ENCODE measurements at regions not wholly inside any gene's neighbourhood (a gene's known extent, or its start where the extent isn't known, plus 50 kb on each side); places are given as distances from the start of the nearest gene placed in this dataset.

DNA sequence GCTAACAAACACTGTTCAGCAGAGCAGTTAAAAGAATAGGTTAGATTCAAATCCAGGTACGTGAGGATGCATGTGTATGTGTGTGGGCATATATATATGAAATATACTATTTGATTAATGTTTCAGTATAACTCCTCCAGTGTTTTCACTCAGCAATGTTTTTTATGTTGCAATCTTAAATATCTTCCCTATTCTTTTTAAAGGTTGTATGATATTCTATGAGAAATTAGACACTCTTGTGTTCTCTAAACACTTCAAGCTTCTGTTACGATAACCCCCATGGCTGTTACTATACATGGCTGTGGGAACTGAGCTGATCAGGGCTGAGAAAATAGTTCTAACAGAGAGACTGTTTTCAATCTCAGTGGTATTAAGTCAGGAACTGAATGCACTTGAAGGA, 421.0 kb downstream of the CBLN4 start:
- POLR2A ChIA-PET: no interaction called here
- CTCF ChIA-PET: no interaction called here
- DNase-seq (ENCODE audit: low read depth, low spot score): no peak

DNA sequence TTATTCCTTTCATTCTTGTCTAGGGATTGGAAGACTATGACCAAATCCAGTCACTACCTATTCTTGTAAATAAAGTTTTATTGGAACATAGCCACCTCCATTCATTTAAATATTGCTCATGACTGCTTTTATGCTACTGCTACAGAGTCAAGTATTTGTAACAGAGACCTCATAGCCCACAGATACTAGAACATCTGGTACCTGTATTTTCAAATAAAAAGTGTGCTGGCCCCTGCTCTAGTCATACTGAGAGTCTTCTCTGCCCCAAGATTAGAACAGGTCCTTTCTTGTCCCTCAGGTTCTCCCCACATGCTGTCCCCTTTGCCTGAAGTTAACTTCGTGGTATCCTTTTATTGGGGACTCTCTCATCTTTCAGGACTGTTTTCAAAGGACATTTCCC, 422.3 kb downstream of the CBLN4 start:
- no peak overlapping the region for H3K4me3 ChIP-seq (ENCODE audit: low read depth, low read length)
- POLR2A ChIA-PET: no interaction called here
- no peak for DNase-seq (ENCODE audit: low read depth, low spot score)

More for the DNA sequence above, 421.0 kb downstream of the CBLN4 start:
- no peak overlapping the region for H3K27ac ChIP-seq (ENCODE audit: low read depth, low read length)
- H3K4me3 ChIP-seq (ENCODE audit: low read depth, low read length): no peak overlapping the region
- peaks cover 4% of the 10 kb centered on the region for H3K9me3 ChIP-seq (ENCODE audit: control insufficient read depth, insufficient read depth, low read length)
- no peaks in the 10 kb centered on the region for H3K27me3 ChIP-seq (ENCODE audit: control insufficient read depth, insufficient read depth, low read length)
- TF ChIP-seq, protein P1, sequence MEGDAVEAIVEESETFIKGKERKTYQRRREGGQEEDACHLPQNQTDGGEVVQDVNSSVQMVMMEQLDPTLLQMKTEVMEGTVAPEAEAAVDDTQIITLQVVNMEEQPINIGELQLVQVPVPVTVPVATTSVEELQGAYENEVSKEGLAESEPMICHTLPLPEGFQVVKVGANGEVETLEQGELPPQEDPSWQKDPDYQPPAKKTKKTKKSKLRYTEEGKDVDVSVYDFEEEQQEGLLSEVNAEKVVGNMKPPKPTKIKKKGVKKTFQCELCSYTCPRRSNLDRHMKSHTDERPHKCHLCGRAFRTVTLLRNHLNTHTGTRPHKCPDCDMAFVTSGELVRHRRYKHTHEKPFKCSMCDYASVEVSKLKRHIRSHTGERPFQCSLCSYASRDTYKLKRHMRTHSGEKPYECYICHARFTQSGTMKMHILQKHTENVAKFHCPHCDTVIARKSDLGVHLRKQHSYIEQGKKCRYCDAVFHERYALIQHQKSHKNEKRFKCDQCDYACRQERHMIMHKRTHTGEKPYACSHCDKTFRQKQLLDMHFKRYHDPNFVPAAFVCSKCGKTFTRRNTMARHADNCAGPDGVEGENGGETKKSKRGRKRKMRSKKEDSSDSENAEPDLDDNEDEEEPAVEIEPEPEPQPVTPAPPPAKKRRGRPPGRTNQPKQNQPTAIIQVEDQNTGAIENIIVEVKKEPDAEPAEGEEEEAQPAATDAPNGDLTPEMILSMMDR (IDR thresholded peaks at IDR 0.05; ENCODE audit: low read depth, low read length): no peak

DNA sequence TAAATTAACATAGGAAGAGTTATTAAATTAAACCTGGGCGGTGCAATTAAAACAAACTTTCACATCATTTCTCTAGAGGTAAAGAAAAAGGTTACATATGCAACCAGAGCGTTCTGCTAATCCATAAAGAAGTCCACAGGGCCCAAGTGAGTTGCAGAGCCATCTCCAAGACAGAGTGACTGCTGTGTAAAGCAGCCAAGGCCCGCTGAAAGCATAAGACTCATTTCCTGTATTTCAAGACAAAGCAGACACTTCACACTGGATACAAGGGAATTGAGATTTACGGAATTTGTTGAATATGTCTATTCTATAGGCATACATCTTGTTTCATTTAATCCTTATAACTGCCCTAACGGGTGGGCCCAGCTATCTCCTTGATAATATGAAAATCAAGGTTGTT, 422.8 kb downstream of the CBLN4 start:
- Histone ChIP-seq H3K27me3 (ENCODE audit: control insufficient read depth, insufficient read depth, low read length) (no peaks in the 10 kb centered on the region), H3K9me3 (ENCODE audit: control insufficient read depth, insufficient read depth, low read length) (peaks cover 7% of the 10 kb centered on the region), H3K27ac (ENCODE audit: low read depth, low read length) (no peak overlapping the region), H3K4me3 (ENCODE audit: low read depth, low read length) (no peak overlapping the region)
- no peak for DNase-seq (ENCODE audit: low read depth, low spot score)
- TF ChIP-seq, protein P1 (IDR thresholded peaks at IDR 0.05; ENCODE audit: low read depth, low read length): no peak
- CTCF ChIA-PET: no interaction called here
- POLR2A ChIA-PET: no interaction called here

More for the DNA sequence above, 422.3 kb downstream of the CBLN4 start:
- H3K9me3 ChIP-seq (ENCODE audit: control insufficient read depth, insufficient read depth, low read length): peaks cover 4% of the 10 kb centered on the region
- H3K27me3 ChIP-seq (ENCODE audit: control insufficient read depth, insufficient read depth, low read length): no peaks in the 10 kb centered on the region
- TF ChIP-seq, protein P1 (IDR thresholded peaks at IDR 0.05; ENCODE audit: low read depth, low read length): no peak
- CTCF ChIA-PET: no interaction called here
- H3K27ac ChIP-seq (ENCODE audit: low read depth, low read length): no peak overlapping the region

DNA sequence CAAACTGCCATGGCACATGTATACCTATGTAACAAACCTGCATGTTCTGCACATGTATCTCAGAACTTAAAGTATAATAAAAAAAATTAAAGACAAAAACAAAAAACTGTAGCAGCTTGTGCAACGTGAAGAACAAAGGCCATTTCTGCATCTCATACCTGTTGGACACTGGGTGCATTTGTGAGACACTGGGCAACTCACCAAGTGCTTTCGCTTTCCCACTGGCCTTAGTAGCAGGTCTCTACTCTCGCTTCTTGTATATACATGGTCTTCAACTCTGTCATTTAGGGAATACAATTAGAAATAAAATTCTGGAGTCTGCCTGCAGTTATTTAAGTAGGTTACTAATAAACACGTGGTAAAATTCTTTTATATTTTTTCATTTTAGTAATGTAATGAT, 423.8 kb downstream of the CBLN4 start:
- TF ChIP-seq, protein P1 (IDR thresholded peaks at IDR 0.05; ENCODE audit: low read depth, low read length): no peak
- POLR2A ChIA-PET: no interaction called here
- no peak for DNase-seq (ENCODE audit: low read depth, low spot score)
- H3K27me3 ChIP-seq (ENCODE audit: control insufficient read depth, insufficient read depth, low read length): no peaks in the 10 kb centered on the region
- H3K9me3 ChIP-seq (ENCODE audit: control insufficient read depth, insufficient read depth, low read length): peaks cover 7% of the 10 kb centered on the region
- H3K27ac ChIP-seq (ENCODE audit: low read depth, low read length): no peak overlapping the region
- CTCF ChIA-PET: no interaction called here
- H3K4me3 ChIP-seq (ENCODE audit: low read depth, low read length): no peak overlapping the region

DNA sequence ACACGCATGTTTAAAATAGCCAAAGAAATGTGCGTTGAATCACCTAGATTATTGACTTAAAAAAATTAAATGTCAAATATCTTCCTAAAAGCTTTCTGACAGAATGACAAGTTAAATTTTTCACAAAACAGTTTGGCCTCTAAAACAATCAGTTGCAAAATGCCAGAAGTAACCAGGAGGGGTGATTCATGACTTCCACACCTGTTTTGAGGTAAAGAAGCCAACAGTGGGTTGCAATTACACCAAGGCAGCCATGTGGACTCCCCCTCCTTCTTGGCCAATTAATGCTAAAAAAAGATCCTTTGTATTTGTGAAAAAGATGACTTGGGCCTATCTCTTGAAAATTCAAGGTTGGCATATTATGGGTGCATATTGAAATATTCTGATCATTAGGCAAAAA, 424.8 kb downstream of the CBLN4 start:
- TF ChIP-seq, protein P1 (IDR thresholded peaks at IDR 0.05; ENCODE audit: low read depth, low read length): no peak
- Histone ChIP-seq H3K4me3 (ENCODE audit: low read depth, low read length) (no peak overlapping the region), H3K9me3 (ENCODE audit: control insufficient read depth, insufficient read depth, low read length) (peaks cover 4% of the 10 kb centered on the region; the same call in 1 of the 2 replicates), H3K27me3 (ENCODE audit: control insufficient read depth, insufficient read depth, low read length) (no peaks in the 10 kb centered on the region), H3K27ac (ENCODE audit: low read depth, low read length) (no peak overlapping the region)
- DNase-seq (ENCODE audit: low read depth, low spot score): no peak
- ChIA-PET CTCF (no interaction called here), POLR2A (no interaction called here)

Measured in AG04450 (cell line).